ENCODE measurements at regions not wholly inside any gene's neighbourhood (a gene's known extent, or its start where the extent isn't known, plus 50 kb on each side); places are given as distances from the start of the nearest gene placed in this dataset.

DNA sequence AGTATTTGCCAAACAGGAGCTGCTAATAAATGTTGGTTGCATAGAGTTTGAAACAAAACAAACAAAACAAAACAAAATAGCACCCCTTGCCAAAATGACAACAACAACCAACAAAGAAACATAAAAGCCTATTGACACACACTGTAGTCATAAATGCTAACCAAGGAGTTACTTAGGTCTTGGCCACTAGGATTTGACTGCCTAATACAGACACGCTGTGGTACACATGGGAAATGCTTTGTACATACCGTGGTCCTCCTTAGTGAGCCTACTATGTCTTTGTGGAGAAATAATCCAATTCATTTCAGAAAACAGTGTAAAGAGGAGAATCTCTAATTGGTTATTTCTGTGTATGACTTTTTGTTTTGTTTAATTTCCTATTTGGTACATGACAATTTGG, 53.2 kb upstream of the MTPN start:
- no peak for FAIRE-seq
- peak; percentile 14 for DNase-seq (ENCODE audit: low read depth)

GRCh38 chr7:136027160-136027559, 50.0 kb upstream of the MTPN start:
- H3K4me3 ChIP-seq (ENCODE audit: low read depth, low read length): no peak overlapping the region
- H3K27me3 ChIP-seq (ENCODE audit: control insufficient read depth, insufficient read depth, low read length): no peaks in the 10 kb centered on the region
- no peak for FAIRE-seq
- no peak for TF ChIP-seq CTCF (IDR thresholded peaks at IDR 0.05; ENCODE audit: insufficient read depth, low read length, severe bottlenecking)
- no peaks in the 10 kb centered on the region for H3K36me3 ChIP-seq (ENCODE audit: control insufficient read depth, insufficient read depth, low read length)
- DNase-seq (ENCODE audit: low read depth): peak; percentile 67

More for the DNA sequence above, 53.2 kb upstream of the MTPN start:
- Histone ChIP-seq H3K36me3 (ENCODE audit: control insufficient read depth, insufficient read depth, low read length) (no peaks in the 10 kb centered on the region), H3K4me3 (ENCODE audit: low read depth, low read length) (no peak overlapping the region), H3K27me3 (ENCODE audit: control insufficient read depth, insufficient read depth, low read length) (peaks cover 3% of the 10 kb centered on the region)
- TF ChIP-seq CTCF (IDR thresholded peaks at IDR 0.05; ENCODE audit: insufficient read depth, low read length, severe bottlenecking): no peak

Measured in bronchial epithelial cell (primary cell).